Testis (tissue), 2 donors: ENCODE measurements at regions not wholly inside any gene's neighbourhood (a gene's known extent, or its start where the extent isn't known, plus 50 kb on each side); places are given as distances from the start of the nearest gene placed in this dataset.

Experiments
- DNase-seq: peaks from one replicate; pipeline ENCODE4 v3.0.0-alpha.2; 2019
- H3K27ac ChIP-seq, 2 donors: fragments of 200-600 bp; sonication (generic); one replicate each; pipeline ENCODE4 v1.5.1; 2019
- H3K27me3 ChIP-seq: fragments of 200-600 bp; sonication (generic); one replicate; pipeline ENCODE4 v1.5.1; 2019
- H3K36me3 ChIP-seq: fragments of 200-600 bp; sonication (generic); one replicate; pipeline ENCODE4 v1.5.1; 2017; ENCODE audit warnings: low read depth; ENCODE audit errors: missing control alignments
- H3K4me1 ChIP-seq: fragments of 200-600 bp; sonication (generic); one replicate; pipeline ENCODE4 v1.5.1; 2019
- H3K4me3 ChIP-seq, 2 donors: fragments of 200-600 bp; sonication (generic); one replicate each; pipeline ENCODE4 v1.5.1; 2017 to 2019
- H3K9me3 ChIP-seq: fragments of 200-600 bp; sonication (generic); one replicate; pipeline ENCODE4 v1.5.1; 2017
- CTCF ChIP-seq, 3 experiments: fragments of 450-650 bp in 2 of 3; fragments of 200-600 bp in 1 of 3; sonication (generic) in 1 of 3; IDR thresholded peaks; one replicate each; pipeline ENCODE4 v1.5.1; 2016 to 2019; ENCODE audit warnings: antibody characterized with exemption in 3 of 3, mild to moderate bottlenecking in 2 of 3, moderate library complexity in 1 of 3
- POLR2A ChIP-seq: fragments of 450-650 bp; IDR thresholded peaks from one replicate; pipeline ENCODE4 v1.6.1; 2017; ENCODE audit warnings: antibody characterized with exemption, mild to moderate bottlenecking, moderate library complexity
- WGBS, 2 donors: methylation state at CpG; one replicate each; pipeline ENCODE4 v1.1.5; 2018; 5-methylcytosine and 5-hydroxymethylcytosine counted together
- intact Hi-C: fragments of 100-400 bp; cut with DNase I; formaldehyde crosslinking; loops from one replicate; pipeline ENCODE4 v1.15.1; 2023; ENCODE audit warnings: low total_unique reads

GRCh38 chr9:18238752-18239447, 235.1 kb upstream of the ADAMTSL1 start:
- TF ChIP-seq POLR2A (no peak), CTCF (IDR thresholded peaks at IDR 0.05) (no peak)
- Histone ChIP-seq H3K27ac (no peak overlapping the region), H3K9me3 (no peaks in the 10 kb centered on the region), H3K27me3 (no peaks in the 10 kb centered on the region), H3K4me1 (no peaks in the 10 kb centered on the region), H3K36me3 (no peaks in the 10 kb centered on the region), H3K4me3 (no peak overlapping the region)
- no peak for DNase-seq
- intact Hi-C loops: no loop called here
- WGBS, 2 donors: 38 to 62% methylated on average over 1 of the region's 1 CpG

- Histone ChIP-seq H3K4me1 (no peaks in the 10 kb centered on the region), H3K9me3 (no peaks in the 10 kb centered on the region), H3K27ac (no peak overlapping the region), H3K4me3 (no peak overlapping the region), H3K36me3 (no peaks in the 10 kb centered on the region), H3K27me3 (no peaks in the 10 kb centered on the region)
- intact Hi-C loops: no loop called here
- TF ChIP-seq POLR2A: no peak
- TF ChIP-seq CTCF (IDR thresholded peaks at IDR 0.05): no peak
- WGBS, 2 donors: 38 to 42% methylated on average over 2 of the region's 2 CpGs
- no peak for DNase-seq
Measured at GRCh38 chr9:18240213-18240612, 233.7 kb upstream of the ADAMTSL1 start.

- WGBS, 2 donors: 83 to 86% methylated on average over 4 of the region's 4 CpGs
- intact Hi-C loops: no loop called here
- Histone ChIP-seq H3K27ac (no peak overlapping the region), H3K36me3 (no peaks in the 10 kb centered on the region), H3K27me3 (no peaks in the 10 kb centered on the region), H3K4me1 (no peaks in the 10 kb centered on the region), H3K9me3 (no peaks in the 10 kb centered on the region), H3K4me3 (no peak overlapping the region)
- TF ChIP-seq POLR2A (no peak), CTCF (IDR thresholded peaks at IDR 0.05) (no peak)
- no peak for DNase-seq
Measured at GRCh38 chr9:18245911-18246310, 228.0 kb upstream of the ADAMTSL1 start.

GRCh38 chr9:18250053-18250452, 223.9 kb upstream of the ADAMTSL1 start:
- H3K36me3 ChIP-seq: no peaks in the 10 kb centered on the region
- H3K4me1 ChIP-seq: peaks cover 1% of the 10 kb centered on the region
- intact Hi-C loops: loop anchor here (5.0 kb wide), 1 partner anchor 762 kb away; no protein-coding TSS in a partner anchor
- H3K27me3 ChIP-seq: no peaks in the 10 kb centered on the region
- H3K4me3 ChIP-seq: no peak overlapping the region
- no peak for TF ChIP-seq CTCF (IDR thresholded peaks at IDR 0.05)
- no peak for TF ChIP-seq POLR2A
- no peaks in the 10 kb centered on the region for H3K9me3 ChIP-seq
- no peak for DNase-seq
- no peak overlapping the region for H3K27ac ChIP-seq

GRCh38 chr9:18253950-18254349, 220.0 kb upstream of the ADAMTSL1 start:
- H3K27me3 ChIP-seq: no peaks in the 10 kb centered on the region
- H3K4me1 ChIP-seq: peaks cover 4% of the 10 kb centered on the region
- no peak overlapping the region for H3K4me3 ChIP-seq
- intact Hi-C loops: loop anchor here (5.0 kb wide), 1 partner anchor 758 kb away; no protein-coding TSS in a partner anchor
- H3K36me3 ChIP-seq: no peaks in the 10 kb centered on the region
- TF ChIP-seq CTCF (IDR thresholded peaks at IDR 0.05): no peak
- TF ChIP-seq POLR2A: no peak
- no peaks in the 10 kb centered on the region for H3K9me3 ChIP-seq
- 64 to 68% methylated on average over 9 of the region's 9 CpGs for WGBS, 2 donors
- no peak for DNase-seq
- H3K27ac ChIP-seq: no peak overlapping the region
